Cardiac fibroblast (primary cell): ENCODE measurements at regions not wholly inside any gene's neighbourhood (a gene's known extent, or its start where the extent isn't known, plus 50 kb on each side); places are given as distances from the start of the nearest gene placed in this dataset.
"Not testable (repeated sequence)": the region's sequence is repeated elsewhere in the genome, so short reads cannot be mapped to it uniquely, and the experiment has no call there.

Experiments
- DNase-seq, 2 donors: peaks; one replicate each; pipeline versions ENCODE4 v3.0.0 to v3.0.0-alpha.2; 2010; ENCODE audit warnings: low read depth in 2 of 2
- H3K4me3 ChIP-seq, 2 donors: replicated peaks in 1 of 2; 1 replicate in 1 of 2; 2 replicates in 1 of 2; pipeline ENCODE4 v1.5.1; 2011; ENCODE audit warnings: low read depth in 2 of 2, low read length in 2 of 2, mild to moderate bottlenecking in 2 of 2, moderate library complexity in 1 of 2
- TF ChIP-seq, protein P1 (sequence below): IDR thresholded peaks from one replicate; pipeline ENCODE4 v1.5.1; 2011; ENCODE audit warnings: low read depth, mild to moderate bottlenecking, low read length, inconsistent platforms

DNA sequence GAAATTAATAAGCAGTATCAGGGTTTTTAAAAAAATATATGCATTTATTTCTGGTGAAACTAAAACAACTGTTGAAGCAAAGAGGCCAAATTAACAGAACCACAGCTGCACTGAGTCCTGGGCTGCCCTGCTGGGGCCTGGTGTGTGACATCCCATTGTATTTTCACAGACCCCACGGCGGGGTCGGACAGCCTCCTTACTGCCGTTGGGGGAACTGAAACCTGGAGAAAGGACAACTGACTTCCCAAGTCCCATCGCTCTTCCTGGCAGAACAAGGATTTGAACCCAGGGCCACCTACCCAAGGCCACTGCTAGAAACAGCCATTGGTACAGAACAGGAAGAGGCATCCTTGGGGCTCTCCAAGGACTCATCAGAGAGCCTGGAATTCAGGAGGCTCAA lies 114.8 kb upstream of the SFSWAP start:
- TF ChIP-seq, protein P1, sequence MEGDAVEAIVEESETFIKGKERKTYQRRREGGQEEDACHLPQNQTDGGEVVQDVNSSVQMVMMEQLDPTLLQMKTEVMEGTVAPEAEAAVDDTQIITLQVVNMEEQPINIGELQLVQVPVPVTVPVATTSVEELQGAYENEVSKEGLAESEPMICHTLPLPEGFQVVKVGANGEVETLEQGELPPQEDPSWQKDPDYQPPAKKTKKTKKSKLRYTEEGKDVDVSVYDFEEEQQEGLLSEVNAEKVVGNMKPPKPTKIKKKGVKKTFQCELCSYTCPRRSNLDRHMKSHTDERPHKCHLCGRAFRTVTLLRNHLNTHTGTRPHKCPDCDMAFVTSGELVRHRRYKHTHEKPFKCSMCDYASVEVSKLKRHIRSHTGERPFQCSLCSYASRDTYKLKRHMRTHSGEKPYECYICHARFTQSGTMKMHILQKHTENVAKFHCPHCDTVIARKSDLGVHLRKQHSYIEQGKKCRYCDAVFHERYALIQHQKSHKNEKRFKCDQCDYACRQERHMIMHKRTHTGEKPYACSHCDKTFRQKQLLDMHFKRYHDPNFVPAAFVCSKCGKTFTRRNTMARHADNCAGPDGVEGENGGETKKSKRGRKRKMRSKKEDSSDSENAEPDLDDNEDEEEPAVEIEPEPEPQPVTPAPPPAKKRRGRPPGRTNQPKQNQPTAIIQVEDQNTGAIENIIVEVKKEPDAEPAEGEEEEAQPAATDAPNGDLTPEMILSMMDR, result no peak
- no peak for DNase-seq
- no peak overlapping the region for H3K4me3 ChIP-seq

DNA sequence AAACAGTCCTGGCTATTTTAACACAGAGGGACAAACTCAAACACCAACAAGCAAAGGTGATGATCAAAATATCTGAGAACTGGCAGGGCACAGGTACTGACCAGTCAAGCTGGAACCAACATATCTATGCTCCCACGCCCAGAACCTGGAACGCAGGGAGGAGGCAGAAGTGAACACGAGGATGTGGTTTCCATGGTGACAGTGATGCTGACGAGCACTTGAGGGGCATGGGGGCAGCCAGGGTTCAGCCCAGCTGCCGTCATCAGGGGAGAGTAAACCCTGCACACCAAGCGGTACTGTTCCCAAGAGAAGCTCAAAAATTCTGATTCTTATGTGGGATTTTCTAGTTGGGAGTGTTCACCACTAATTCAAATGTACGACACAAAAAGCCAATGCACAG lies 113.6 kb upstream of the SFSWAP start:
- no peak for DNase-seq
- TF ChIP-seq, protein P1, result no peak
- H3K4me3 ChIP-seq, result no peak overlapping the region

DNA sequence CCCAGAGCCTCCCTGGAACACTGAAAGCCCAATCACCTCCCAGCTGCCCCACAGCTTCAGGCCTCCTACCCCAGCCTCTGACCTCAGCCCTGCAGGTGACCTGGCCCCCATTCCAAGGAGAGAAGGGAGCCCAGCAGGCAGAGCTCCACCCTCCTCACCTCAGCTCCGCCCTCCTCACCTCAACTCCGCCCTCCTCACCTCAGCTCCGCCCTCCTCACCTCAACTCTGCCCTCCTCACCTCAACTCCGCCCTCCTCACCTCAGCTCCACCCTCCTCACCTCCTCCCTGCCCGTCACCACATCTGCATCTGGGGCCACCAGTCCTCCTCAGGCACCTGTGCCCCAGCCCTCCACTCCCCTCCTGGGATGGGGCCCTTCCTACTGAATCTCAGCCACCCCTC lies 112.2 kb upstream of the SFSWAP start:
- DNase-seq, result no peak
- TF ChIP-seq, protein P1, result no peak
- H3K4me3 ChIP-seq, result no peak overlapping the region

DNA sequence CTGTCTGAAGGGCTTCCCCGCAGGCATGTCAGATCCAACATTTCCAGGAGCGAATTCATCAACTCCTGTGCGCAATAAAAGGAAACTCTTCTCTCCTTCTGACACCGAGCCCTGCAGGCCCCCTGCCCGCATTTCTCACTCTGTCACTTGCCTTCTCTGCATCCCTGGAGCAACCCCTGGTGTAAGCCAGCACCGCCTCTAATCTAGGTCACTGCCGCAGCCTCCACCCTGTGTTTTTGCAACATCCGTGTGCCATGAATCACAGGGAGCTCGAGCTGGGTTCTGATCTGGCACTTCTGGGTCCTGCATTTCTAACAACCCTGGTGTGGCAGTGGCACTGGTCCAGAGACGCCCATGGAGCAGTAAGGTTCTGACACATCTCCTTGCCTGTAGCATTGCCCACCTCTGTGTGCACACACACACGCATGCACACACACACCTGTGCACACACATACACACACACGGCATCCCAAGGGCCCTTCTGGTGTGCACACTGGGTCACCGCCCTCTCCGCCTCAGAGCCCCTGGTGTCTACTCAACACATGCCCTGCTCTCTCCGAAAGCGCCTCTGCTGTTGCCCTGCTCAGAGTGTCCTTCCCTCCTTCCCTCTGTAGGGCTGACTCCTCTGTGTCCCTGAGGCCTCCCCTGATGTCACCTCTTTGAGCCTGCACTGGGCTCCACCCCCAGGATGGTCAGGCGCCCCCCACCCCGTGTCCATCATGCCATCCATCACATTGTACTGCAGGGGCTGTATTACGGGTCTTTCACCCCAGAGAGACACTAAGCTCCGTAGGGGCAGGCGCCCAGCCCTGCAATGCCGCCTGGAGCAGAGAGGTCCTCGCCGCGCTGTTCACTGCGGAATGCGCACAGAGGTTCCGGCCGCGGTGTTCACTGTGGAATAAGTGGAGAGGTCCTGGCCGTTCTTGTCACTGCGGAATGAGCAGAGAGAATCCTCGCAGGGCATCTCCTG lies 111.4 kb upstream of the SFSWAP start:
- TF ChIP-seq, protein P1, result no peak
- H3K4me3 ChIP-seq, result no peak overlapping the region
- no peak for DNase-seq

DNA sequence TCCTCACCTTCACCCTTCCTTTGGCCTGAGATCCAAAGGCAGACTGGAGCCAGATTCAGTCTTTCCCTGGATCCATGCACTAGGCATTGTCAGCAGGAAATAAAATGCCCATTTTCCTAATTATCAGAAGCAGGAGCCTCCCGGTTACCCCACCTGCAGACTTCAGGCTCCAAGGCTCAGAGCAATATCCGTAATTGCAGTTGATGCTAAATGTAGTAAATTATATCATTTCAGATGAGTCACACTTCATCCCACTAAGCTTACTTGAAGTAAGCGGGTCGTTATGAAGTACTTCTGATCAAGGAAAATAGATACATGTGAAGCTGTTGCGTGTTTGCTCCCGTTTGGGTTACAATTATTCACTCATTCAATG lies 110.7 kb upstream of the SFSWAP start:
- no peak overlapping the region for H3K4me3 ChIP-seq
- DNase-seq, result no peak
- TF ChIP-seq, protein P1, result no peak

DNA sequence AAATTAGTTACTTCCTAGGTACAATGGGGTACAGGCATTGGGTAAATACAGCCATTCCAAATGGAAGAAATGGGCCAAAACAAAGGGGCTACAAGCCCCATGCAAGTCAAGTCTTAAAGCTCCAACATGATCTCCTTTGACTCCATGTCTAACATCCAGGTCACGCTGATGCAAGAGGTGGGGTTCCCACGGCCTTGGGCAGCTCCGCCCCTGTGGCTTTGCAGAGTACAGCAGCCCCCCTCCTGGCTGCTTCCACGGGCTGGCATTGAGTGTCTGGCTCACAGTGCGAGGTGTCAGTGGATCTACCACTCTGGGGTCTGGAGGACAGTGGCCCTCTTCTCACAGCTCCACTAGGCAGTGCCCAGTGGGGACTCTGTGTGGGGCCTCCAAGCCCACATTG lies 109.4 kb upstream of the SFSWAP start:
- DNase-seq, H3K4me3 ChIP-seq: not testable (repeated sequence)

DNA sequence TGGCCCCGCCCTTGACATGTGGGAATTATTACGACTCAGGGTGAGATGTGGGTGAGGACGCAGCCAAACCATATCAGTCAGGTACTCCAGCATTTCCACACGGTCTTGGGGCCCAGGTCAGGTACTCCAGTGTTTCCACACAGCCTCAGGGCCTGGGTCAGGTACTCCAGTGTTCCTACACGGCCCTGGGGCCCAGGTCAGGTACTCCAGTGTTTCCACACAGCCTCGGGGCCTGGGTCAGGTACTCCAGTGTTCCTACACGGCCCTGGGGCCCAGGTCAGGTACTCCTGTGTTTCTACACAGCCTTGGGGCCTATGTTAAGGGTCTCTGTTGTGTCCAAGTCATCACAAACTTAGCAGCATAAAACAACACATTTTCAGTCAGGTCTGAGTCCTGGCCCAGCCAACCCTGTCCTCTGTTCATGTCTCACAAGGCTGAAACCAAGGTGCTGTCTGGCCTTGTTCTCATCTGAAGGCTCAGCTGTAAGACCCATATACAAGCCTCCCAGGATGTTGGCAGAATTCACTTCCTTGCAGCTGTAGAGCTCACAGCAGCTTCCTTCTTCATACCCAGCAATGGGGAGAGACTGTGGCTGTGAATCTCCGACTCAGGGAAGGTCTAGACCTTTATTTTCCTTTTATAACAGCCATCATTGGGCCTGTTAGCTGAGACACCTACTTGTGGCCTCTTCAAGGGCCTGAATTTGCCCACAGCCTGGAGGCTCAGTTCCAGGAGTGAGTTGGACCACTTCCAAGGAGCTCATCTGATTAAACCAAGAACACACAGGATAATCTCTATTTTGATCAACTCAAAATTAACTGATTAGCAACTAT lies 107.6 kb upstream of the SFSWAP start:
- H3K4me3 ChIP-seq, result no peak overlapping the region
- TF ChIP-seq, protein P1, result no peak
- DNase-seq, result no peak
